ENCODE measurements at regions not wholly inside any gene's neighbourhood (a gene's known extent, or its start where the extent isn't known, plus 50 kb on each side); places are given as distances from the start of the nearest gene placed in this dataset.

GRCh38 chr6:40929176-40929575 is 109.8 kb downstream of the UNC5CL start:
- H3K27ac ChIP-seq (ENCODE audit: insufficient read depth, low read depth, low read length, poor library complexity, severe bottlenecking): no peak overlapping the region
- H3K4me3 ChIP-seq (ENCODE audit: insufficient read depth, low read depth, low read length): no peak overlapping the region
- H3K36me3 ChIP-seq (ENCODE audit: control insufficient read depth, insufficient read depth, low read length): no peaks in the 10 kb centered on the region
- H3K27me3 ChIP-seq (ENCODE audit: control insufficient read depth, insufficient read depth, low read length, poor library complexity, severe bottlenecking): no peaks in the 10 kb centered on the region
- WGBS, 2 experiments: 80 to 89% methylated on average over 3 of the region's 3 CpGs
- no peaks in the 10 kb centered on the region for H3K4me1 ChIP-seq (ENCODE audit: control insufficient read depth, insufficient read depth, low read length)
- no peaks in the 10 kb centered on the region for H3K9me3 ChIP-seq (ENCODE audit: control insufficient read depth, low read length)

GRCh38 chr6:40928763-40929162 is 110.3 kb downstream of the UNC5CL start:
- WGBS, 2 experiments: 95 to 96% methylated on average over 3 of the region's 3 CpGs
- H3K4me1 ChIP-seq (ENCODE audit: control insufficient read depth, insufficient read depth, low read length): no peaks in the 10 kb centered on the region
- H3K27ac ChIP-seq (ENCODE audit: insufficient read depth, low read depth, low read length, poor library complexity, severe bottlenecking): no peak overlapping the region
- no peaks in the 10 kb centered on the region for H3K27me3 ChIP-seq (ENCODE audit: control insufficient read depth, insufficient read depth, low read length, poor library complexity, severe bottlenecking)
- H3K9me3 ChIP-seq (ENCODE audit: control insufficient read depth, low read length): no peaks in the 10 kb centered on the region
- H3K36me3 ChIP-seq (ENCODE audit: control insufficient read depth, insufficient read depth, low read length): no peaks in the 10 kb centered on the region
- H3K4me3 ChIP-seq (ENCODE audit: insufficient read depth, low read depth, low read length): no peak overlapping the region

GRCh38 chr6:40928307-40928706 is 110.7 kb downstream of the UNC5CL start:
- H3K27me3 ChIP-seq (ENCODE audit: control insufficient read depth, insufficient read depth, low read length, poor library complexity, severe bottlenecking): no peaks in the 10 kb centered on the region
- no peaks in the 10 kb centered on the region for H3K36me3 ChIP-seq (ENCODE audit: control insufficient read depth, insufficient read depth, low read length)
- 95 to 100% methylated on average over 1 of the region's 1 CpG for WGBS, 2 experiments
- H3K9me3 ChIP-seq (ENCODE audit: control insufficient read depth, low read length): no peaks in the 10 kb centered on the region
- H3K4me1 ChIP-seq (ENCODE audit: control insufficient read depth, insufficient read depth, low read length): peaks cover 3% of the 10 kb centered on the region
- H3K4me3 ChIP-seq (ENCODE audit: insufficient read depth, low read depth, low read length): no peak overlapping the region
- no peak overlapping the region for H3K27ac ChIP-seq (ENCODE audit: insufficient read depth, low read depth, low read length, poor library complexity, severe bottlenecking)

GRCh38 chr6:40925341-40925740 is 113.7 kb downstream of the UNC5CL start:
- whole genome bisulfite sequencing, 2 experiments: 81 to 100% methylated on average over 1 of the region's 1 CpG
- no peaks in the 10 kb centered on the region for H3K36me3 ChIP-seq (ENCODE audit: control insufficient read depth, insufficient read depth, low read length)

GRCh38 chr6:40924839-40925238 is 114.2 kb downstream of the UNC5CL start:
- no peak overlapping the region for H3K27ac ChIP-seq (ENCODE audit: insufficient read depth, low read depth, low read length, poor library complexity, severe bottlenecking)
- peaks cover 5% of the 10 kb centered on the region for H3K4me1 ChIP-seq (ENCODE audit: control insufficient read depth, insufficient read depth, low read length)
- H3K27me3 ChIP-seq (ENCODE audit: control insufficient read depth, insufficient read depth, low read length, poor library complexity, severe bottlenecking): no peaks in the 10 kb centered on the region
- no peaks in the 10 kb centered on the region for H3K9me3 ChIP-seq (ENCODE audit: control insufficient read depth, low read length)
- H3K4me3 ChIP-seq (ENCODE audit: insufficient read depth, low read depth, low read length): no peak overlapping the region
- 93 to 95% methylated on average over 7 of the region's 7 CpGs for WGBS, 2 experiments
- no peaks in the 10 kb centered on the region for H3K36me3 ChIP-seq (ENCODE audit: control insufficient read depth, insufficient read depth, low read length)

More at GRCh38 chr6:40925341-40925740, 113.7 kb downstream of the UNC5CL start:
- peaks cover 5% of the 10 kb centered on the region for H3K4me1 ChIP-seq (ENCODE audit: control insufficient read depth, insufficient read depth, low read length)
- no peak overlapping the region for H3K27ac ChIP-seq (ENCODE audit: insufficient read depth, low read depth, low read length, poor library complexity, severe bottlenecking)
- H3K9me3 ChIP-seq (ENCODE audit: control insufficient read depth, low read length): no peaks in the 10 kb centered on the region
- no peaks in the 10 kb centered on the region for H3K27me3 ChIP-seq (ENCODE audit: control insufficient read depth, insufficient read depth, low read length, poor library complexity, severe bottlenecking)
- H3K4me3 ChIP-seq (ENCODE audit: insufficient read depth, low read depth, low read length): no peak overlapping the region

- Histone ChIP-seq H3K4me1 (ENCODE audit: control insufficient read depth, insufficient read depth, low read length) (peaks cover 5% of the 10 kb centered on the region), H3K36me3 (ENCODE audit: control insufficient read depth, insufficient read depth, low read length) (no peaks in the 10 kb centered on the region), H3K9me3 (ENCODE audit: control insufficient read depth, low read length) (no peaks in the 10 kb centered on the region), H3K27me3 (ENCODE audit: control insufficient read depth, insufficient read depth, low read length, poor library complexity, severe bottlenecking) (no peaks in the 10 kb centered on the region), H3K4me3 (ENCODE audit: insufficient read depth, low read depth, low read length) (no peak overlapping the region), H3K27ac (ENCODE audit: insufficient read depth, low read depth, low read length, poor library complexity, severe bottlenecking) (no peak overlapping the region)
- WGBS, 2 experiments: 93 to 95% methylated on average over 2 of the region's 2 CpGs
Observed at GRCh38 chr6:40923880-40924279, 115.1 kb downstream of the UNC5CL start.

GRCh38 chr6:40923326-40923725 is 115.7 kb downstream of the UNC5CL start:
- H3K27ac ChIP-seq (ENCODE audit: insufficient read depth, low read depth, low read length, poor library complexity, severe bottlenecking): no peak overlapping the region
- H3K9me3 ChIP-seq (ENCODE audit: control insufficient read depth, low read length): no peaks in the 10 kb centered on the region
- peaks cover 5% of the 10 kb centered on the region for H3K4me1 ChIP-seq (ENCODE audit: control insufficient read depth, insufficient read depth, low read length)
- no peaks in the 10 kb centered on the region for H3K36me3 ChIP-seq (ENCODE audit: control insufficient read depth, insufficient read depth, low read length)
- 78 to 81% methylated on average over 4 of the region's 4 CpGs for WGBS, 2 experiments
- H3K27me3 ChIP-seq (ENCODE audit: control insufficient read depth, insufficient read depth, low read length, poor library complexity, severe bottlenecking): no peaks in the 10 kb centered on the region
- no peak overlapping the region for H3K4me3 ChIP-seq (ENCODE audit: insufficient read depth, low read depth, low read length)

GRCh38 chr6:40922281-40922680 is 116.7 kb downstream of the UNC5CL start:
- Histone ChIP-seq H3K4me3 (ENCODE audit: insufficient read depth, low read depth, low read length) (no peak overlapping the region), H3K27me3 (ENCODE audit: control insufficient read depth, insufficient read depth, low read length, poor library complexity, severe bottlenecking) (no peaks in the 10 kb centered on the region), H3K4me1 (ENCODE audit: control insufficient read depth, insufficient read depth, low read length) (peaks cover 5% of the 10 kb centered on the region), H3K27ac (ENCODE audit: insufficient read depth, low read depth, low read length, poor library complexity, severe bottlenecking) (no peak overlapping the region), H3K36me3 (ENCODE audit: control insufficient read depth, insufficient read depth, low read length) (no peaks in the 10 kb centered on the region), H3K9me3 (ENCODE audit: control insufficient read depth, low read length) (no peaks in the 10 kb centered on the region)
- WGBS, 2 experiments: 95 to 96% methylated on average over 2 of the region's 2 CpGs

- Histone ChIP-seq H3K27me3 (ENCODE audit: control insufficient read depth, insufficient read depth, low read length, poor library complexity, severe bottlenecking) (peaks cover 4% of the 10 kb centered on the region), H3K4me1 (ENCODE audit: control insufficient read depth, insufficient read depth, low read length) (peaks cover under 1% of the 10 kb centered on the region), H3K9me3 (ENCODE audit: control insufficient read depth, low read length) (no peaks in the 10 kb centered on the region), H3K27ac (ENCODE audit: insufficient read depth, low read depth, low read length, poor library complexity, severe bottlenecking) (no peak overlapping the region), H3K36me3 (ENCODE audit: control insufficient read depth, insufficient read depth, low read length) (no peaks in the 10 kb centered on the region), H3K4me3 (ENCODE audit: insufficient read depth, low read depth, low read length) (no peak overlapping the region)
- 64 to 65% methylated on average over 5 of the region's 5 CpGs for WGBS, 2 experiments
Observed at GRCh38 chr6:40918040-40918651, 120.9 kb downstream of the UNC5CL start.

GRCh38 chr6:40917603-40918002 is 121.4 kb downstream of the UNC5CL start:
- H3K4me1 ChIP-seq (ENCODE audit: control insufficient read depth, insufficient read depth, low read length): no peaks in the 10 kb centered on the region
- no peaks in the 10 kb centered on the region for H3K36me3 ChIP-seq (ENCODE audit: control insufficient read depth, insufficient read depth, low read length)
- H3K4me3 ChIP-seq (ENCODE audit: insufficient read depth, low read depth, low read length): no peak overlapping the region
- 87 to 88% methylated on average over 3 of the region's 3 CpGs for WGBS, 2 experiments
- H3K27me3 ChIP-seq (ENCODE audit: control insufficient read depth, insufficient read depth, low read length, poor library complexity, severe bottlenecking): peaks cover 4% of the 10 kb centered on the region
- no peaks in the 10 kb centered on the region for H3K9me3 ChIP-seq (ENCODE audit: control insufficient read depth, low read length)
- no peak overlapping the region for H3K27ac ChIP-seq (ENCODE audit: insufficient read depth, low read depth, low read length, poor library complexity, severe bottlenecking)

- Histone ChIP-seq H3K4me3 (ENCODE audit: insufficient read depth, low read depth, low read length) (no peak overlapping the region), H3K27ac (ENCODE audit: insufficient read depth, low read depth, low read length, poor library complexity, severe bottlenecking) (no peak overlapping the region), H3K4me1 (ENCODE audit: control insufficient read depth, insufficient read depth, low read length) (no peaks in the 10 kb centered on the region), H3K27me3 (ENCODE audit: control insufficient read depth, insufficient read depth, low read length, poor library complexity, severe bottlenecking) (peaks cover 4% of the 10 kb centered on the region), H3K9me3 (ENCODE audit: control insufficient read depth, low read length) (no peaks in the 10 kb centered on the region), H3K36me3 (ENCODE audit: control insufficient read depth, insufficient read depth, low read length) (no peaks in the 10 kb centered on the region)
- 76 to 93% methylated on average over 1 of the region's 1 CpG for WGBS, 2 experiments
Observed at GRCh38 chr6:40916845-40917244, 122.2 kb downstream of the UNC5CL start.
